HG03066 (cell line): ENCODE measurements at regions not wholly inside any gene's neighbourhood (a gene's known extent, or its start where the extent isn't known, plus 50 kb on each side); places are given as distances from the start of the nearest gene placed in this dataset.

Experiments used
- ATAC-seq: cut with Tn5 transposase; IDR thresholded peaks from one replicate; pipeline ENCODE4 v1.9.1; 2021; ENCODE audit warnings: low read depth; ENCODE audit not compliant: unreplicated experiment

DNA sequence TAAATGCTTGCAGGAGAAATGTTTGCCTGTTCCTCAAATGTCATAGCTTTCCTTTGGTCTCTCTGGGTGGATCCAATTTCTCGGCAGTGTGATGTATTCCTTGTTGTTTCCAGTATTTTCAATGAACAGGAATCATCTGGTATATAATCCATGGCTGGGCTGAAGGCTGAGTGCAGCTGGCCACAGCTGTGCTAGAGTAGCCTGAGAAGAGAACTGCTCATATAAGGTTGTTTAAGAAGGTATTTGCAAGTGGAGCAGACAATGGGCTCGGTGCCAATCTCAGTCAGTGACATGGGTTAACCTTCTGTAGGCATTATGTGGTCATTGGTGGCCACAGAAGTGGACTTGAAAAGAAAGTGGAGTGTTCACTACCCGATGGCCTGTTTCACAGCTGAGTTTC, 390.3 kb downstream of the SPRY1 start:
- ATAC-seq = no peak

DNA sequence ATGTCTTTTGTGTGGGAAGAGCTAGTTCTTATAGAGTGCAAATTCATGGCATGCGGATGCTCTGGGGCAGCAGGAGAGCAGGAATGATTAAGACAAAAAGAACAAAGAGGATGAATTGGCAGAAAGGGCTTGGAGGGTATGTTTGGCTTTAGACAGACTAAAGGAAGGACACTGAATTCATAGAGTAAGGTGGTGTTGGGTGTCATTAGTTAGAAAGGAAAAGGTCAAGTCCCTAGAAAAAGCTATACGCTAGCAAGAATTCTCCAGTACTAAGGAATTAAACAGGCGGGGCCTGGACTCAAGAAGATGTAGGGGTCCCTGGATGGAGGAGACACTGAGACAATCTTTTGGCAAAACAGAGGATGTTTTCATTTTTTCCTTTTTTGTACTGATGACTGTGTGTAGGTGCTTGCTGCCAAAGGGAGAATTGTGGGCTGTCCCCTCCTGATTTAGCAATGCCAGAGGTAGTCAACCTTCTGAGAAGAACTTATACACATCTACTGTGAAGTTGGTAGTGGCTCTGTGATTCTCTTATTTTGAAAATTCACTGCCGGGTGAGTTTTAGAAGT, 391.0 kb downstream of the SPRY1 start:
- ATAC-seq = no peak

DNA sequence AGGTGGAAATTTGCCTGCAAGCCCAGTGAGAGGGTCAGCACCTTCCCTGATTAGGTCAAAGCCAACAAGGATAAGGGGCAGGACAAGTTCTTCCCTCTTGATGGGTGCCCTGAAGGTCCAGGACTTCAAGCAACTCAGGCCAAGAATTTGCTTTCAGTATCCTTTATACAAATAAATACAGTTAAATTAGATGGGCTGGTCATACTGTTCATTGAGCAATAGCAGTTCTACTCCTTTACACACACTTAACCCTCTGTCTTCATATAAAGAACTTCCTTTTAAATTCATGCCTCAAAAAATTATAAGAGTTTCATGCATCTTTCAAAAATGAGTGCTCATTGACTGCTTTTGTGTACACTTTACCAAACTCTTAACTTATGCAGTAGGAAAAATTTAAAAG, 392.0 kb downstream of the SPRY1 start:
- no peak for ATAC-seq

DNA sequence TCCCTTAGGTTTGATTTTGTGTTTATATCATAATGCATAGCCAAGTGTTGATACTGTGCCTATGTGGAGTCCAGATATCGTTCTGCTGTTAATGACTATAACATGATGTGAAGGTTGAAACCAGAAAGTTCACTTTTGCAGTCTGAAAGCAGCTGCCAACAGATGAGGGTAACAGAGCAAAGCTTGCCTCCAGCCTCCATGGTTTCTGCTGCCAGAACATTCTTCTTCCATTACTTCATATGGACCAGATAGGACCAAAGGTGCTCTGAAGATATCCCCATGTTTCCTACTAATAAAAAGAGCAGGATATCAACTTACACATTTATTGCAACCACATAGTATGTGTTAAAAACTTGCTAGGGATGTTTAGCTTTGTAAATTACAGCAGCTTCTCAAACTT, 394.1 kb downstream of the SPRY1 start:
- ATAC-seq = no peak

DNA sequence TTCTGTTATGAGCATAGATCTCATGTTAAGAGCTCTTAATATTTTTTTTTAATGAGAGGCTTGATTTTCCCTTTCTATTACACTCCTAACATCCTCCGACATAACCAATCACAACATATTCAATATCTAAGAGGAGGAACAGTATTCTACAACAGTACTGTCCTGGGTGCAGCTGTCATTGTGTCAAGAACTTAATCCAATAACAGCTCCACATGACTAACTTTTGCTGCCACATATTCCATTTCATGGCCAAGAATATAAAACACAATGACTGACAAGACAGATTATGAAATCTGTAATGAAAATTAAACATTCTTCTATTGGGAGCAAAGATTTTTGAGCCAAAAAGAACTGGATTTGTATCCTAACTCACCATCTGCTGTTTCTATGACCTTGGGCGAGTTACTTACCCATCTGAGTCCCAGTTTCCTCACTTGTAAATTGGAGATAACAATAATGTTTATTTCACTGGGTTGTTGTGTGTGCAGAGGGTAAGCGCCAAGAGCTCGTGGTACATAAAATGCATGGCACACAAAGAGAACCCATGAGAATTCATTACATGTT, 405.6 kb downstream of the SPRY1 start:
- no peak for ATAC-seq

DNA sequence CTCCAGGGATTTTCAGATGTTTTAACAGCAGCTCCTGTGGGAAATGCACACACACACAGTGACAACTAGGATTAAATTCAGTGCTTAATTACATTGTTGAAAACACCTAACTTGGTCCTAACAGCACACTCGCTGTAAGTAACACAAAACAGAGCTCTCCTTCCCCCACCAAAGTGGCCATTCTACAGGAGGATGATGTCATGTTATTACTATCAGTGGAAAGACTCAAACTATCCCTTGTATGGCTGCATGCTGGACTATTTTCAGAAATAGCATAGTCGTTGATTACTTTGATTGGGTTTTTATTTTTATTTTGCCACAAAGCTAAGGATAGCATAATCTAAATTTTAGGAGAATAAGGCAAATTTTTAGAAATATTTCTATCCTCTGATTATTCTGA, 406.3 kb downstream of the SPRY1 start:
- ATAC-seq = no peak

DNA sequence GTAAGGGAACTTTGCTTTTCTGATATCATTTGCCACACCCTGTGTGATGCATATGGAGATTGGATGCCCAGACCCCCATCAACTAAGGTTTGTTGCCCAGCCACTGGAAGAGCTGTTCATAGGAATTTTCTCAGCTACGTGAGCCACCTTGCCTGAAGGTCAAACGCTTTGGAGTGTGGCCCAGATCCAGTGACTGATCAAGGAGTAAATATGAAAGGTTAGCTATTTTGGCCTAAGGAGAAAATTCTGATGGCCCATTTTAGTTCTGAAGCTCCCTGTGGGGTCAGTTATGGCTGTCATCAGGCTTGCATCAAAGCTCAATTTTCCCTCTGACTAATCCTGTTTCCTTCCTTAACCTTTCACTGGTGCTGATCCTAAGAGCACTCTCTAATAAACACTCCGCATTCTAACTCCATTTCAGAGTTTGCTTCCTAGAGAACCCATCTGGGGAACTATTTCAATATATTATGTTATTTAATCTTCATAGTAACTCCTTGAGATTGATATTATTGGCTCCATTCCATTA, 407.7 kb downstream of the SPRY1 start:
- no peak for ATAC-seq

DNA sequence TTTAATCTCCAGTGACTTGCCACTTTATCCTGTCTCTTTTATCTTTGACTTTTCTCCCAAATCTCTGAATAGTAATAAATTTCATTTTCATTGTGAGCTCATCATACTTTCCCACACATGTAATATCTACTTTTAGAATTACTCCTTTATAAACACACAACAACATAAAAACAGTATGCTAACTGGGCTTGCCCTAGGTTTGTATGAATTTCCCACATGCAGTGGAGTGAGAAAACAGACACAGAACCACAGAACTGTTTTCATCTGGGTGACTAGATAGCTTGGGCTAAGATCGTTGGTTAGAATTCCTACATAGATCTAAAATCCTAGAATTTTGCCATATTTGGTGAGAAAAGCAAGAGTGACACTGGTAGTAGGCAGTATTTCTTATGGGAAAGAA, 409.5 kb downstream of the SPRY1 start:
- no peak for ATAC-seq

DNA sequence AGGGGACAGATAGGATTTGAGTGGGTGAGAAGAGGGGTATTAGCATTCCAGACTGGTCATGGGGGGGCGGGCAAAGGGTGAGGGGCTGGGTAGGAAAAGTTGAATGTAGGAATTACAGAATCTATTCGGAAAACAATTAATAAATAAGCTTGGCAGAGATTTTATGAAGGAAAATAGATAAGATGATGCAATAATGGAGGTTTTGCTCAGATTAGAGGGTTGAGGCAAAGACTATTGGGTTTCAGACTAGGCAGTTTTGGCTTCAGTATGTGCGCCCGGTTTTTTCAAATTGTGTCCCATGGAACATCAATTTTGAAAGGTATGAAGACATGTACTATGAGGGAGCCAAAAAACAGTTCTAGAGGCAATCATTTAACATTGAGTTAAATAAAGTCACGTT, 410.6 kb downstream of the SPRY1 start:
- no peak for ATAC-seq

DNA sequence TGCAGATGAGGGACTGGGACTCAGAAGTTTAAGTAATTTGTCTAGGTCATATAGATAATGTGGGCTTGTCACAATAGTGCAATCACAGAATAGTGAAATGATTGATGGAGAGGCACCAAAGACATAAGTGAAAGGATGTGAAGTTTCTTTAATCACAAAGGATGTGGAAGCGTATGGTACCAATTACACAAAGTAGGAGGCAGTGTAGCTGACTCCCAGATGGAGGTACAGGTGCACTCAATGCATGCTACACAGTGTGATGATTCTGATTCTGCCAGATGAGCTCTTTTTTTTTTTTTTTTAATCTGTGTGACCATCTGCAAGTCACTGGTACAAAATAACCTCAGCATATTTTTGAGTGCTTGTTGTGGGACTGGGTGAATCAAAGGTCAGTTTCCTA, 411.3 kb downstream of the SPRY1 start:
- ATAC-seq = no peak

DNA sequence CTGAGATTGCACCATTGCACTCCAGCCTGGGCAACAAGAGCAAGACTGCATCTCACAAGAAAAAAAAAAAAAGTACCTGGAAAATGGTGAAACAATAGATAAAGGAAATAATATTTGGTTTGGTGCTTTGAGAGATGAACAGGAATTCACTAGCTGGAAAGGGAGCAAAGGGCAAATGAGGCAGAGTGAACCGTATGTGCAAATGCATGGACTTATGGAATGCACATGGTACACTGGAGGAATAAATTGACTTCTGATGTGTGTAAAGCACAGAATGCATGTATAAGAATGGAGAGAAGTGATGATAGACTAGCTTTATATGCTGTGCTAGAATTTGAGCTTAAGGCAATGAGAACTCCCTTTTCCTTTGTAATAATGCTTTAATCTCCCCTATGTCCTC, 413.3 kb downstream of the SPRY1 start:
- no peak for ATAC-seq

DNA sequence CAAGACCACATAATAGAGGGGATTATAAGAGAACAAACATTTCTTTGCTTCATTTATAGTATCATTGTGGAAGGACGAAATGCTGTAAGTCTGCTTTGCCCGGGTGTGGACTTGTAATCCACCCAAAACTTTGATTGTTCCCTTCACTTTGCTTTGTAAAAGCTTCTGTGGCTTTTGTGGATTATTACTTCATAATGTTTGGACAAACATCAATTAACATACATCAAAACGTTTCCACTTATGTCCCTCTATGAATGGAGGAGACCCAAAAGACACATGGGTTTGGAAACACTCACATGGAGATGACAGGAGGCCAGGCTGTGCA, 415.4 kb downstream of the SPRY1 start:
- no peak for ATAC-seq

DNA sequence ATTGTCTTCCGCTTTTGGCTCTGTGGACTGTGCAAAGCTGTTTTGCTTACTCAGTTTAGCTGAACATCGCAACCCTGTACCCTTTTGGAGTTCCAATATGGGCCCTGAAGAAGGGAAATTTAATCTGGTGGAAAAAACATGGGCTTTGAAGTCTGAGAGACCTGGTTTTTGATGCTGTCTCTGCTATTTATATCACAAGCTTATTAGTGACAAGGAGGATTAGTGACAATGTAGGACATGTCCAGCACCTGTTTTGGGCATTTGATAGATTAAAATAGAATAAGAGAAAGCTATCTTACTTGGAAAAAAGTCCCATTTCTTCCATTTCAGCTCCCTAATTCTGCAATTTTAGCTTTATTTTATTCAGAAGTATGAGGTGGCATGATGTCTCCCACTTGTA, 417.3 kb downstream of the SPRY1 start:
- no peak for ATAC-seq

DNA sequence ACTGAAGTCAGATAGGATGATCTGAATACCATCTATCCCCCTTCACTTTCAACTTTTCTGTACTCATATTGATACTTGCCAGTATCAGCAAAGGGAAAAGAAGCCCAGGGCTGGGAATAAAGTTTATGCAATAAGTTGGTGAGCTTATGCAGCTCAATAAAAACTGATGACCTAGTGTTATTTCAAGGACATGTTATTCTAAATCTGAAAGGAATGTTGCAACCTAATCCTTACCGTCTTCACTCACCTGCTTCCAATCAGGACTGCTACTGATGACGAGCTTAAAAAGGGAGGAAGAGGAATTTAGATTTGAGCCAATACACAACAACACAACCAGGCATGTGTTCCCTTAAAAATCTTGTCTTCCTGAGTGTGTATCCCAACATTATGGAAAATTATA, 419.9 kb downstream of the SPRY1 start:
- ATAC-seq = no peak

DNA sequence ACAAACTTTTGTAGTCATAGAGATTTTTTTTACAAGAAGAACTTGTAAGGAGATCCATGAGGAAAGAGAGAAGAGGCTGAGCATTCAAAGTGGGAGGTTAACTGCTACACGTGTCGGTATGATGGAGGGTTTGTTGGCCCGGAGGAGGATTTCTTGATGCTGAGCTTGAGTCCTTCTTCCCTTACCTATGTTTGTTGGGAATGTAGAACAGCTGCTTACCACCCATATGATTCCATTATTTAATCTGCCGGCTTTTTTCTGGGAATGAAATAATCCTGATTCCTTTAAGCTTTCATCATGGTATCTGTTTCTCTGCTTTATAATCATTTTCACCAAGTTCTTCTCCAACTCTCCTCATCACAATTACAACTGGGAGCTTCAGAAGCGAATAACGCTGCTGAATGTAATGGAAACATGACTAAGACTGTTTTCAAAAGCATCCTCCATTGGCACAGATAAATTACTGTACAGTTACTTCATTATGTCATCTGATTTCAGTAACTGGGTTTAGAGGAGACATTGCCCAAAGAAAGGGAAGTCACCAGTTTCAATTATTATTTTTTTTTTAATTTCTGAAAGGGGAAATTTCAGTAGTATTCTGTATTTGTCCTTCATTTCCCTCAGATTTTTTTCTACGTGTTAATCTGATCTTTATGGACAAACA, 420.6 kb downstream of the SPRY1 start:
- no peak for ATAC-seq

DNA sequence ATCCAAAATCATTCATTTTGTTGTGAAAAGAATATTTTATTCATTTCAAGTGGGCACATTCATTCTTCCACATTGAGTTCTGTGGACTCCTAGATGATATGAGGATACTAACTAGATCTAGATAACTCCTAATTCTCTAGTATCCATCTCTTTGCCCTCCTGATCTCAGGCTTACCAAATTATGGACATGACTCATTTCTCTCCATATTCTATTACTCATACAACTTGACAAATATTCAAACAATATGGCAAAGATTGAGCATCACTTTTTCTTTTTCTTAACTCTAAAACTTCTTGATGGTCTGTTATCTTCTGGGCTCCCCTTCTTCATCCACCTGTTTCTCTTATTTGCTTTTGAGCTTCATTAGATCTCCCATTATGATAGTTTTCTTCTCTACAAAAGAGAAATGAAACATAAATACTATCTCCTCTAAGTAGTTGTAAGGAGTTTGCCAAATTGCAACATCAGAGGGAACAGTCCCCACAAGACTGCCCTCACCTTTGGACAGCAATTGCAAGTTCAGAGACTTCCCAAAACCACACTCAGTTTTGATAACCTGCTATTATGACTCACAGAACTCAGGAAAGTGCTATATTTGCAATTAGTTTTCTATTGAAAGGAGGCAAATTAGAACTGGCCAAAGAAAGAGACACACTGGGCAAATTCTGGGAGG, 422.9 kb downstream of the SPRY1 start:
- no peak for ATAC-seq

DNA sequence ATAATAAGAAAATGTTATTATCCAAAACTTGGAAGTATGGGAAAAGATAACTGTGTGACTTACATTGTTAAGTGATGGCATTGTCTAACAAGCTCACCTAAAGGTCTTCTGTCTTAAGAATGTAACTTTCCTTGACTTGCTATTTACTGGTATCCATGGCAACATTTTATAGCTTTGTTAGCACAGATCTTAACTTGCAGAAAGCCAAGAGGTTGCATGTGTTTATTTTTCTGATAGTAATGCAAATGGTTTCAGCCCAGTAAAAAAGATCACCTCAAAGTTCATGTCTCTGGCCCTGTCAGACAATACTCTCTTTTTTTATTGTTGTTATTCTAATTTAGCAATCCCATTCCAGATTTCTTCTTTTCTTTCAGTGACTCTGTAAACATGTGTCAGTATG, 425.3 kb downstream of the SPRY1 start:
- no peak for ATAC-seq

DNA sequence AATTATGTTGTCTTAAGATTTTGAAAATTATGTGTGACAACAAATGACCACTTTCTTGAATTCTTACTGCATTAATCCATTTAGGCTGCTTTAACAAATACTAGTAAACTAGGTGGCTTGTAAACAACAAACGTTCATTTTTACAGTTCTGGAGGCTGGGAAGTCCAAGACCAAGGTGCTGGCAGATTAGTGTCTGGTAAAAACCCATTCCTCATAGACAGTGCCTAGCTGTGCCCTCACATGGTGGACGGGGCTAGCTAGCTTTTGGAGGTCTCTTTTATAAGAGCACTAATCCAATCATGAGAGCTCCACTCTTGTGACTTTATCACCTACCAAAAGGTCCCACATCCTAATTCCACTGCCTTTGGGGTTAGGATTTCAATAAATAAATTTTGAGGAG, 425.8 kb downstream of the SPRY1 start:
- ATAC-seq = no peak

DNA sequence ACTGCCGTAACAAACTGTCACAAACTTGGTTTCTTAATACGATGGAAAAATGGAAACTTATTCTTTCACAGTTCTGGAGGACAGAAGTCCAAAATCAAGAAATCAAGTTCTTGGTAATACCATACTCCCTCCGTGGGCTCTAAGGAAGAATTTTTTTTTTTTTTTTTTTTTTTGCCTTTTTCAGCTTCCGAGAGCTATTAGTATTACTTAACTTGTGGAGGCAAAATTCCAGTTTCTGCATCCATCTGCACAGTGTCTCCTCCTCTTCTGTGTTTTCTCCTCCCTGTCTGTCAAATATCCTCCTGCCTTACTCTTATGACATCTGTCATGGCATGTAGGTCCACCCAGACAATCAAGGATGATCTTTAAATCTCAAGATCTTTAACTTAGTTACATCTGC, 426.6 kb downstream of the SPRY1 start:
- ATAC-seq = no peak

DNA sequence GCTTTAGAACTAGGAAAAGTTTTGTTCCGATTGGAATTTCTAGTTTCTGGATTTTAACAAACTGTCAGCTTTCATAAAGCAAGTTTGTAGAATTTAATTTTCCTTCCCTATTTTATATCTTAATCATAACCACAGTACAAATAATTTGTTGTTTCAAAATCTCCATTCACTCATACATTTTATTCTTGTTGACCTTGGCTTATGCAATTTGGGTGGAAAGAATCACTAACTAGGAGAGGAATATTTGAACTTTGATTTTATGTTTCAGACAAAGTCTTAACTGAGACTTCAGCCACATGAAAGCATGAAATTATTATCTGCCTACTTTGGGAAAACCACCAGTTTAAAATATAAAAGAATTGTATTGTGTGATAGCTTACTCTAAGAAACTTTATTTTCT, 427.9 kb downstream of the SPRY1 start:
- no peak for ATAC-seq

DNA sequence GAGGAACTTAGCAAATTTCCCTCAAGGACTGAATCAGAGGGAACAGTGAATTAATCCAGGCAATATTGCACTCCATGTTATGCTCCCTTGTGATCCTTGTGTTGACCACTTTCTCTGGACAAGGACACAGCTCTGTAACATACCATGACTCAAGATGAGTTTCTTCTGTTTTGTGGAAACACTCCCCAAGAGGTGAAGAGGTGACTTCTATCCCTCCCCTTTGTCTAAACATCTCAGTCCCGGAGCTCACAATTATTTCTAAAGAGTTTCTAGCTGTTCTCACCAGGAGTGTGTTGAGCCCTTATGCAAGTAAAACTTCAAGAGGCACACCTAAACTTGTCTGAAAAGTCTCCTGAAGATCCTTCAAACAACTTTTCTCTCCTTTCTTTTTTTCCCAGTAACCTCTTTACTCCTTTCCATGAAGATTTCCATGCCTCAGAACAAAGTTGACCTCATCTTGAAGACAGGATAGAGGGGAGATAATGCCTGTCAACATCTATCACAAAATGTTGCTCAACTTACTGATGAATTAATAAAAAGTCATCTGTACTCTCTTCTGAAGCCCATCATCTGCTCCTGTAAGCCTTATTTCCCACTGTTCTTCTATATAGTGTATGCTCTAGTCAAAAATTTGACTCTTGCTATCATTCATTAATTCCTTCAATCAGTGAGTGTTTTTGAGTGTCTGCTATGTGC, 429.1 kb downstream of the SPRY1 start:
- no peak for ATAC-seq
